ENCODE measurements at regions not wholly inside any gene's neighbourhood (a gene's known extent, or its start where the extent isn't known, plus 50 kb on each side); places are given as distances from the start of the nearest gene placed in this dataset.

- FAIRE-seq, result no peak
Measured at GRCh38 chr14:100658181-100658886, 68.4 kb upstream of the DLK1 start.

GRCh38 chr14:100659345-100660001 lies 67.2 kb upstream of the DLK1 start:
- FAIRE-seq (no peak), DNase-seq (ENCODE audit: insufficient read length, low spot score) (no peak)

More at GRCh38 chr14:100658181-100658886, 68.4 kb upstream of the DLK1 start:
- DNase-seq (ENCODE audit: insufficient read length, low spot score), result no peak

GRCh38 chr14:100660498-100660881 lies 66.2 kb upstream of the DLK1 start:
- no peak for FAIRE-seq
- no peak for DNase-seq (ENCODE audit: insufficient read length, low spot score)

GRCh38 chr14:100660882-100661635 lies 65.6 kb upstream of the DLK1 start:
- FAIRE-seq (no peak), DNase-seq (ENCODE audit: insufficient read length, low spot score) (no peak)

- DNase-seq (ENCODE audit: insufficient read length, low spot score) (peak; percentile 67), FAIRE-seq (peak; percentile 66)
Measured at GRCh38 chr14:100662879-100663760, 63.6 kb upstream of the DLK1 start.

- no peak for DNase-seq (ENCODE audit: insufficient read length, low spot score)
Measured at GRCh38 chr14:100663761-100664052, 63.0 kb upstream of the DLK1 start.

GRCh38 chr14:100664231-100664630 lies 62.5 kb upstream of the DLK1 start:
- no peak for FAIRE-seq
- DNase-seq (ENCODE audit: insufficient read length, low spot score), result no peak

More at GRCh38 chr14:100663761-100664052, 63.0 kb upstream of the DLK1 start:
- no peak for FAIRE-seq

- FAIRE-seq (no peak), DNase-seq (ENCODE audit: insufficient read length, low spot score) (no peak)
Measured at GRCh38 chr14:100664841-100665510, 61.7 kb upstream of the DLK1 start.

- FAIRE-seq (no peak), DNase-seq (ENCODE audit: insufficient read length, low spot score) (no peak)
Measured at GRCh38 chr14:100665511-100666032, 61.1 kb upstream of the DLK1 start.

- DNase-seq (ENCODE audit: insufficient read length, low spot score), result no peak
- FAIRE-seq, result peak; percentile 52
Measured at GRCh38 chr14:100666403-100666802, 60.3 kb upstream of the DLK1 start.

- FAIRE-seq, result no peak
- DNase-seq (ENCODE audit: insufficient read length, low spot score), result no peak
Measured at GRCh38 chr14:100666851-100667250, 59.8 kb upstream of the DLK1 start.

- FAIRE-seq, result no peak
- no peak for DNase-seq (ENCODE audit: insufficient read length, low spot score)
Measured at GRCh38 chr14:100667656-100668055, 59.0 kb upstream of the DLK1 start.

- FAIRE-seq, result no peak
Measured at GRCh38 chr14:100668352-100668751, 58.3 kb upstream of the DLK1 start.

GRCh38 chr14:100669011-100669412 lies 57.7 kb upstream of the DLK1 start:
- FAIRE-seq, result no peak
- no peak for DNase-seq (ENCODE audit: insufficient read length, low spot score)

More at GRCh38 chr14:100668352-100668751, 58.3 kb upstream of the DLK1 start:
- DNase-seq (ENCODE audit: insufficient read length, low spot score), result no peak

- DNase-seq (ENCODE audit: insufficient read length, low spot score) (no peak), FAIRE-seq (no peak)
Measured at GRCh38 chr14:100669468-100669867, 57.2 kb upstream of the DLK1 start.

GRCh38 chr14:100670017-100670752 lies 56.5 kb upstream of the DLK1 start:
- no peak for FAIRE-seq

GRCh38 chr14:100670753-100671049 lies 56.0 kb upstream of the DLK1 start:
- DNase-seq (ENCODE audit: insufficient read length, low spot score), result no peak
- no peak for FAIRE-seq

More at GRCh38 chr14:100670017-100670752, 56.5 kb upstream of the DLK1 start:
- DNase-seq (ENCODE audit: insufficient read length, low spot score), result no peak

- DNase-seq (ENCODE audit: insufficient read length, low spot score), result no peak
- no peak for FAIRE-seq
Measured at GRCh38 chr14:100671386-100671901, 55.2 kb upstream of the DLK1 start.

GRCh38 chr14:100671906-100672305 lies 54.8 kb upstream of the DLK1 start:
- no peak for DNase-seq (ENCODE audit: insufficient read length, low spot score)
- FAIRE-seq, result no peak
